OCI-M1 (cell line): ENCODE measurements at regions not wholly inside any gene's neighbourhood (a gene's known extent, or its start where the extent isn't known, plus 50 kb on each side); places are given as distances from the start of the nearest gene placed in this dataset.

Source experiments
- DNase-seq: peaks from one replicate; lab custom pipeline; 2025; lab: John Stamatoyannopoulos, UW

GRCh38 chr7:80347173-80347572 is 164.7 kb downstream of the GNAT3 start:
- DNase-seq = peak; percentile 84

DNA sequence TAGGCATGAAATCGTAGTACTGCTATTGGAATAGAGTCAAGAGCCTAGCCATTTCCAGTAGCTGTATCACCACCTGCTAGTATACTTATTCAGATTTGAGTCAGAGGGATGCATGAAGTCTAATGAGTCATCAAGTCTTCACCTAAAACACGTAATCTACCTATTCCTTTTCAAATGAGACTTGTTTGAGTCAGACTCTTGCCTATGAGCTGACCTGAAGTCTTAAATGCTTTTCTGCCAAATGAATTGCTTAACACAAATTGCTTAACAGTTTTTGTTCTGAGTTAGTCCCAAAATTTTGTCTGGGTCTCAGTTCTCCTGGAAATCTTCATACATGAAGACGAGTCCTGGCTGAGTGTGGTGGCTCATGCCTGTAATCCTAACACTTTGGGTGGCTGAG is 165.2 kb downstream of the GNAT3 start:
- no peak for DNase-seq

DNA sequence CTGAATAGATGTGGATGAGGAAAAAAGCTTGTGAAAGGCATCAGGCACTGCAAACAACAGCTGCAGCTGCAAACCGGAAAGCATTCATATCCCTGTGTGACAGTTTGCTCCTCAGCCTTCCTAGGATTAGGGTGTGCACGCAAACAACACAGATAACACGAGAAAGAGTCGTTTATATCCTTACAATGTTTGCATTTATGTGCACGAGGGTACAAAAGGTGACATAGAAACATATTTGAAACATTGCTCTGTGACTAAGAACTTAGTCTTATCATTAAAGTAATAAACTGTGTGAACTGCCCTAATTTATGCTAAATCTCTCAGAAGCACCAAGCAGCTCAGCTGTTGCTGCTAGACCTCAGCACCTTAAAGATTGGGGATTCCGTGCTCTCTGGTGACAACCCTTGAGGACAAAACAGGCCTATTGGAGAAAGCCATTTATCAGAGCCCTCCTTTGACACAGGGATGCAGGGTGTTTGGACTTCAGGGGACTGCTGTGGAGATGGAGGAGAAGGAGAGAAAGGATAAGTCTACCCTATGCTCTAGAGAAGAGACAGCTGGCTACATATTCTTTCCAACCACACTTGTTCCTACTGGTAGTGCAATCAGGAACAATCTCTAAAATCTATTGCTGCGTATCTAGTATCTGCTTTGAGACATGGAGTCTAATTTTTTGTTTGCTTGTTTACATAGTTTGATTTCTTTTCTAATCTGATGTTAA is 176.2 kb downstream of the GNAT3 start:
- DNase-seq = peak; percentile 72

GRCh38 chr7:80334908-80335307 is 177.0 kb downstream of the GNAT3 start:
- DNase-seq = peak; percentile 66

GRCh38 chr7:80334196-80334595 is 177.7 kb downstream of the GNAT3 start:
- peak; percentile 49 for DNase-seq

DNA sequence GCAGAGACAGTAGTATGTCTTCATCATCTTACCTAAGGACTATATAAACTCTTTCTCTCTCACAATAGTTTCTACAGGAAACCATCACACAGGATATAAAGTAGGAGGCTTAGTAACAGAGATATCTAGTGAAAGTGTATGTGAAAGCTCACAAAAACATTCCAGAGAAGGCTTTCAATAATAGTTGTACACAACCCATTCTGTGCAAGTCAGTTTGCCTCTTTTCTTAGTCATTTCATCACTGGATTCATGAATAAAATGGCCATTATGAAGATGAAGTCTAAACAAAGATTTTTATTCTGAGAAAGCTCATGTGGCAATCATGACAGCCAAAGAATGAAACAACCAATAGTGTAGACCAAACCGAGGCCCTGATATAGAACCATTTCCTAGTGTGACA is 178.8 kb downstream of the GNAT3 start:
- DNase-seq = no peak

DNA sequence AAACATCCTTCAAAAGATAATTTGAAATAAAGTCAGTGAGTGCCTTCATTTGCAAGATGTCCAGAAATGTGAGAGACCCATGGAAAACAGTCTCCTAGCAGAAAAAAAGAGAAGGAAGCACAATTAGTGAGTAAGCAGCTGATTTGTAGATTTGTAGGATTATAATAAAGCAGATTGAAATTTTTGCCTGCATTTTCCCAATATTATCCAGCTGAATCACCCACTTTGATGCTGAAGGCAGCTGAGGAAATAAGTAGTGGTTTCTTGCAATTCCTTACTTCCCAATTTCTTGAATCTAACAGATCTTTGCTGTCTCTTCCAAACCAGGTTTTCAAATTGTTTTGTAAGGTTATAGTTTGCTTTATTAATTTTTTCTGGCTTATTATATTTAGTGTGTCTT is 181.4 kb downstream of the GNAT3 start:
- DNase-seq = no peak

GRCh38 chr7:80324032-80324431 is 187.8 kb downstream of the GNAT3 start:
- DNase-seq = no peak

DNA sequence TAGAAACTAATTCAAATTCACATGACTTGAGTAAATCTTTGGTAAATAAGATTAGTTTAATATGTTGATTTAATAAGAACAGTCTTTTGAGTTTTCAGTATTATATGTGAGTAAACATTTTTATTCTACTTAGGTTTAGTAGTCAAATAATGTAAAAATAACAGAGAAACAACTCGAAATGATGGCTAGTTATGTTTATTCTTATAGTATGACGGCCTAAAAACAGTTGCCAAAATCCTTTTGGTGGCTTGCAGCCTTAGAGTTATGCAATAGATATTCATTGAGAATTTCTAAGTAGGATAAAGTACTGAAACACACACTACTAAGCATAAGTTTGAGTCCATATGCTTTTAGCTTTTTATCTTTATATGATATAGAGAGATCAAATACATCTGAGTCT is 184.8 kb downstream of the GNAI1 start:
- no peak for DNase-seq

DNA sequence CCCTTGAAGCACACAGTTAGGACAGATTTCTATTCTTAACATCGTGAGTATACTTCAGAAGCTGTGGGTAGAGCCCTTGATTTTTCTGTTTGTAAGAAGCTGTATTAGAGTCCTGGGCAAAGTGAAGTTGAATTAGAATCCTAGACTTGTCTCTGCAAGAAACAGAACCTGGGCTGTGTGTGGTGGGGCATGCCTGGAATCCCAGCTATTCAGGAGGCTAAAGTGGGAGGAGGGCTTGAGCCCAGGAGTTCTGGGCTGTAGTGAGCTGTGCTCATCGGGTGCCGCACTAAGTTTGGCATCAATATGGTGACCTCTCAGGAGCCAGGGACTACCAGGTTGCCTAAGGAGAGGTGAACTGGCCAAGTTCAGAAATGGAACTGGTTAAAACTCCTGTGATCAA is 183.4 kb downstream of the GNAI1 start:
- DNase-seq = no peak

DNA sequence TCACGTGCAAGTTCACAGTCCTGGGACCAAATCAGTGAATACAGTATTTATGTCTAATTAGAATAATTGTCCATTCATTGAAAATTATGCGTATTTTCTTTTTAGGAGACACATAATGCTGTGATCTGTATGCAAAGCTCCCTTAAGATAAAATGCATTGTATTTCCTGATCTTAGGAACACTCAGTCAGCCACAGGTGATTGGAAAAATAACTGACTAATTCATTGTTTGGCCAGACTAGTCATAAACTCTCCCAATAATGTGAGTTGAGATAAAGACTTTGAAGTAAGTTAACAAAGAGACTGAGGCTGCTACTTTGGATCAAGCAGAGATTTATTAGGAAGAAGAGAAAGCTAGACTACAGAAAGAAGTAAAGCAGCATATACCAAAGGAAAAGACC is 182.2 kb downstream of the GNAI1 start:
- DNase-seq = no peak

DNA sequence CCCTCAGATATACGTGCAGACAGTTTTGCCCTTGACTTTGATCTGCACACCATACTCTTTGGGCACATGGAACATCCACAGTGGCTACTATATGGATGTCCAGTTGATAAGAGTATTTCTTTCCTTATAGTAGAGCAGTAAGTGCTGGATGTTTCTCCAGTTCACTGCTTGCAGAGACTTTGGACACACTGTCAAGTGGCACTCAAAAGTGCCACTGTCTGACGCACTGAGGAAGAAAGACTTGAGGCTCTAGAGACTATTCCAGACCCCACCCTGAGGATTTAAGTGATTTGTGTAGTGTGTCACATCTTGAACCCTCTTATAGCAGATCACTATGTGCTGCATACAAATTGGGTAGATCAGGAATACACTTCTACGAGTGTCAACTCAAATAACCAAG is 179.1 kb downstream of the GNAI1 start:
- no peak for DNase-seq

DNA sequence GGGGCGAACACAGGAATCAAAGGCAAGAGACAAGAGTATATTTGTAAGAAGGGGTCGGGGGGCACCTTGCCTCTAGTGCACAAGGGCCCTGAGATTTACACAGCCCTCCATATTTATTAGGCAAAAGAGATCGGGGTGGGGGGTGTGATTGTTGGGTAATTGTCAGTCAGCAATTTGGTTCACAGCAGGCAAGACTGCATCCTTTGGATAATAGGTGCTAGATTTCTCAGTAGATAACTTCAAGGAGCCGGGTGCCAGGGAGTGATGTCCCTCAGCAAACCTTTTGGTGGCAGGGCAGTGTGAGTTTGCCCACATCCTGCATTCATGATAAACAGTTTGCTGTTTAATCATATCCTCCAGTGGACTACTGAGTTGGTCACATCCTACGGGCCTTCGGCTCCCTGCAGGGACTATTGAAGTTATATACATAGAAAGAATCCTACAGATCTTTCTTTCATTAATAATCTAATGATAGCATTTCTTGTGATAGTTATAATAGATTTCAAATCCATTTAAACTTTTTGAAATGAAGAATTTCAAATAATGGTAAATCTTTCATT is 178.5 kb downstream of the GNAI1 start:
- DNase-seq = no peak

GRCh38 chr7:80312139-80312661 is 177.6 kb downstream of the GNAI1 start:
- DNase-seq = no peak

GRCh38 chr7:80311313-80311712 is 176.7 kb downstream of the GNAI1 start:
- DNase-seq = no peak

- DNase-seq = no peak
Observed at GRCh38 chr7:80309971-80310549, 175.4 kb downstream of the GNAI1 start.

- no peak for DNase-seq
Observed at GRCh38 chr7:80309377-80309776, 174.7 kb downstream of the GNAI1 start.

- DNase-seq = no peak
Observed at GRCh38 chr7:80307227-80307856, 172.7 kb downstream of the GNAI1 start.

- no peak for DNase-seq
Observed at GRCh38 chr7:80303315-80303714, 168.7 kb downstream of the GNAI1 start.

GRCh38 chr7:80302636-80303035 is 168.0 kb downstream of the GNAI1 start:
- DNase-seq = no peak

- DNase-seq = no peak
Observed at GRCh38 chr7:80302078-80302477, 167.4 kb downstream of the GNAI1 start.

GRCh38 chr7:80298201-80298600 is 163.6 kb downstream of the GNAI1 start:
- DNase-seq = no peak

DNA sequence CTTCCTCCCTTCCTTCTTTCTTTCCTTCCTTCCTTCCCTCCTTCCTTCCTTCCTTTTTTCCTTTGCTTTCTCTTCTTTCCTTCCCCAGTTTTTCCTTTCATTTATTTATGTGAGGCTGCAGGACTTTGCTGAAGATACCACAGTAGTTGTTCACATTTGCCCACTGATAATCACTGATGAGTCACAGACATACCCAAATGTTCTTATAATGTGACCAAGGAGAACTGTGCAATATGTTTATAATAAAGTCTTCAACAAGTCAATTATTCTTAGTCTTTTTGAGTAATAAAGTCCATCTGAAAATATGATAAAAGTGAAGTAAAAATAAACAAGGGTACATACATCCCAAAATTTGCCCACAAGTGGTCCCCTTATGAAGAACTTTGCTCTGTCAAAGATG is 159.7 kb downstream of the GNAI1 start:
- DNase-seq = peak; percentile 47
